ENCODE measurements at regions not wholly inside any gene's neighbourhood (a gene's known extent, or its start where the extent isn't known, plus 50 kb on each side); places are given as distances from the start of the nearest gene placed in this dataset.

DNA sequence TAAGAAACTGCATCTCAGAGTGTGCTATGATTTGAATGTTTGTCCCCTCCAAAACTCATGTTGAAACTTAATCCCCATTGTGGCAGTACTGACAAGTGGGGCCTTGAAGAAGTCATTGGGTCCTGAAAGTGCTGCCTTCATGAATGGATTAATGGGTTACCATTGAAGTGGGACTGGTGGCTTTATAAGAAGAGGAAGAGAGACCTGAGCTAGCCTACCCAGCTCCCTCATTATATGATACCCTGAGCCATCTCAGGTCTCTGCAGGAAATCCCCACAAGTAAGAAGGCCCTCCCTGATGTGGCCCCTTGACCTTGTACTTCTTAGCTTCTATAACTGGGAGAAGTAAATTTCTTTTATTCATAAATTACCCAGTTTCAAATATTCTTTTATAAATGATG lies 526.8 kb downstream of the XIRP2 start:
- no peak overlapping the region for H3K27ac Mint-ChIP-seq
- TF ChIP-seq CTCF (IDR thresholded peaks at IDR 0.05; ENCODE audit: unreplicated experiment in 3 of 3), result no peak
- no peaks in the 10 kb centered on the region for H3K27me3 Mint-ChIP-seq (ENCODE audit: low read depth)
- H3K4me3 Mint-ChIP-seq, result no peak overlapping the region
- H3K4me1 Mint-ChIP-seq, result peaks cover 20% of the 10 kb centered on the region
- H3K36me3 Mint-ChIP-seq (ENCODE audit: low read depth), result peaks cover 8% of the 10 kb centered on the region
- H3K9me3 Mint-ChIP-seq, result peaks cover 23% of the 10 kb centered on the region

DNA sequence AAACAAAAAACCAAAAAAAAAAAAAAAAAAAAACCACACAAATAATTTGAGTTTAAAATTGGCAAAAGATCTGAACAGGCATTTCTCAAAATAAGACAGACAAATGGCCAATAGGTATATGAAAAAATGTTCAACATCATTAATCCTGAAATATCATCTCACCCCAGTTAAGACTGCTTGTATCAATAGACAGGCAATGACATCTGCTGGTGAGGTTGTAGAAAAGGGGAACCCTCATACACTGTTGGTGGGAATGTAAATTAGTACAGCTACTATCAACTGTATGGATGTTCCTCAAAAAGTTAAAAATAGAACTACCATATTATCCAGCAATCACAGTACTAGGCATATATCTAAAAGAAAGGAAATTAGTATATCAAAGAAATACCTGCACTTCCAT lies 523.1 kb downstream of the XIRP2 start:
- H3K36me3 Mint-ChIP-seq (ENCODE audit: low read depth), result peaks cover 16% of the 10 kb centered on the region

DNA sequence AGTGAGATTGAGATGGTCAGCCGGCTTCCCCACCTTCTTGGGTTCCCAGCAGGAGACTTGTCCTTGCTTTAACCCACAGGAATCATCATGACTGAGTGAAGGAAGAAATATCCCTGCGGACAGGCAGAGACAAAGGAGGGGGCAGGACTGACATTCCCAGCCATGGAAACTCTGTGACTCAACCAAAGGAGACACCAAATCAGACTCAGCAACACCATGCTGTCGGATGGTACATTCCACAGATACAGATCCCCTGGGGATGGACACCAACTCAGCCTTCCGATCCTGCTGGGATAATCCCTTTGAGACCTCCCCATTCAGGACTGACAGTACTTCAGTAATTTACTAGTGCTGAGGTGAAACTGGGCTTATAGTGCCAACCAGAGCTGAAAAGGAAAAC lies 518.3 kb downstream of the XIRP2 start:
- TF ChIP-seq CTCF (IDR thresholded peaks at IDR 0.05; ENCODE audit: unreplicated experiment in 3 of 3), result no peak

More for the DNA sequence above, 523.1 kb downstream of the XIRP2 start:
- Mint-ChIP-seq H3K9me3 (peaks cover 42% of the 10 kb centered on the region), H3K27ac (no peak overlapping the region), H3K4me1 (no peaks in the 10 kb centered on the region), H3K27me3 (ENCODE audit: low read depth) (no peaks in the 10 kb centered on the region), H3K4me3 (no peak overlapping the region)
- TF ChIP-seq CTCF (IDR thresholded peaks at IDR 0.05; ENCODE audit: unreplicated experiment in 3 of 3), result no peak

DNA sequence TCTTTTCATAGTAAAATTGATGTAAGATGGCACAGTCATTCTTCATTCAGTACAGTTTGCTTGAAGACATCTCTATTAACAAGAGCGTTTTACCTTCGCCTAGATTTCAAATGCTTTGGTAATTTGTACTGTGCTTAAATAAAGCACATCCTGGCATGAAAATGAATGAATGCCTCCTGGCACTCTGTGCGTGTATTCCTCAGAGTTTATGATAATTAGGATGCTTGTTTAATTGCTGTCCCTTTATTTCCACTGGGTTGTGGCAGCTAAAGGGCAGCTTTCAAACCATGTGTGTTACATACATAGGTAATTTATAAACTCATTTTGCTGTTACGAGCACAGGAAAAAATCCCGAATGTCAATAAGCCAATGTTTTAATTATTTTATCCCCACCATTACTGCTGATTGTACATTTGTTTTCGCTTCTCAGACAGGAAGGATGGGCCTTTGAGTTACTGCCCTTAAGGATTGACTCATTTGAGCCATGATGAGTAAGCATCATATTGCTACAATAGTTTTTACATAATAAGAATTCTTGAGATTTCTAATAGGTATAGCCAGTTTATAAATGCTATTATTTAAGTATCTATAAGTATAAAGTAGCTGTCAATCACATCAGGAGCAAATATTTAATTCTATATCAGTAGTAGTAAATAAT lies 516.5 kb downstream of the XIRP2 start:
- Mint-ChIP-seq H3K4me3 (no peak overlapping the region), H3K36me3 (ENCODE audit: low read depth) (peaks cover 8% of the 10 kb centered on the region)
- TF ChIP-seq CTCF (IDR thresholded peaks at IDR 0.05; ENCODE audit: unreplicated experiment in 3 of 3), result no peak

More for the DNA sequence above, 518.3 kb downstream of the XIRP2 start:
- Mint-ChIP-seq H3K9me3 (peaks cover 32% of the 10 kb centered on the region), H3K27me3 (ENCODE audit: low read depth) (no peaks in the 10 kb centered on the region), H3K27ac (no peak overlapping the region), H3K36me3 (ENCODE audit: low read depth) (peaks cover 8% of the 10 kb centered on the region), H3K4me3 (no peak overlapping the region), H3K4me1 (no peaks in the 10 kb centered on the region)

DNA sequence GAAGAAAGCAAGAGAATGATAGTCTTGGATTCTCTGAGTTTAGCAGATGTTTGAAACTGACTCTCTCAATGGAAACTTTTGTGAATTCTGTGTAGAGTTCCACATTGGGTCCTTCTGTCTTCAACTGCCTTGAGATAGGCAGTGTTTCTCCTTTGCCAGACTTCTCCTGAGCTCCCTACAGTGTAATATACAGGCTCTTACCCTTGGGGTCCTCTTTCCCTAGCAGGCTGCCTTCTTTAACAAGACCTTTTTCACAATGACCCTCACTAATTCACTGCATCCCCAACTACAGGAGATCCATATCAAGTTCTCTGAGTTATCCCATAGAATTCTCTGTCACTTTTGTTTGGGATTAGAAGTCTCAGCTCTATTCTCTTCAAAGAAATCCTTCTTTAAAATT lies 513.0 kb downstream of the XIRP2 start:
- Mint-ChIP-seq H3K9me3 (peaks cover 22% of the 10 kb centered on the region), H3K27me3 (ENCODE audit: low read depth) (no peaks in the 10 kb centered on the region), H3K4me3 (no peak overlapping the region), H3K4me1 (no peaks in the 10 kb centered on the region), H3K27ac (no peak overlapping the region), H3K36me3 (ENCODE audit: low read depth) (no peaks in the 10 kb centered on the region)
- no peak for TF ChIP-seq CTCF (IDR thresholded peaks at IDR 0.05; ENCODE audit: unreplicated experiment in 3 of 3)

More for the DNA sequence above, 516.5 kb downstream of the XIRP2 start:
- Mint-ChIP-seq H3K4me1 (no peaks in the 10 kb centered on the region), H3K27ac (no peak overlapping the region), H3K9me3 (peaks cover 36% of the 10 kb centered on the region), H3K27me3 (ENCODE audit: low read depth) (no peaks in the 10 kb centered on the region)

DNA sequence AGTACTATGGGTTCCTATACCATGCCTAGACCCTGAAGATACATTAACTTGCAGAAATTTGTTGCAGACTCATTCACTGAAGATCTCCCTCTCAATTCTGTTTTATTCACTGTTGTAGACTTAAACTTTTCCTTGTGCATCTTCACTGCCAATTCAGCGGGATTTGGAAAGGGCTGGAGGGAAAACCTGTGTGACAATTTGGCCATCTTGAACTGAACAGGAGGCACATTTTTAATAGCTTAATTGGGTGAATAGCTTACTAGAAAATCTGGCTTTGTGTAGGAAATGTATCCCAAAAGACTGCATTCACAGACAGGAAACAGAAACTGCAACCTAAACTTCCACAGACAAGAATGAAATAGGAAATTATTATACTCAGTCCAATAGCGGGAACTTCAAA lies 512.3 kb downstream of the XIRP2 start:
- no peak overlapping the region for H3K4me3 Mint-ChIP-seq

More for the DNA sequence above, 512.3 kb downstream of the XIRP2 start:
- Mint-ChIP-seq H3K27ac (no peak overlapping the region), H3K9me3 (peaks cover 22% of the 10 kb centered on the region), H3K36me3 (ENCODE audit: low read depth) (no peaks in the 10 kb centered on the region), H3K27me3 (ENCODE audit: low read depth) (no peaks in the 10 kb centered on the region), H3K4me1 (no peaks in the 10 kb centered on the region)
- TF ChIP-seq CTCF (IDR thresholded peaks at IDR 0.05; ENCODE audit: unreplicated experiment in 3 of 3), result no peak
